ENCODE measurements at regions not wholly inside any gene's neighbourhood (a gene's known extent, or its start where the extent isn't known, plus 50 kb on each side); places are given as distances from the start of the nearest gene placed in this dataset.

- Mint-ChIP-seq H3K9me3 (ENCODE audit: unreplicated experiment) (no peaks in the 10 kb centered on the region), H3K36me3 (ENCODE audit: insufficient read depth, unreplicated experiment) (no peaks in the 10 kb centered on the region), H3K4me1 (ENCODE audit: low read depth, unreplicated experiment) (peaks cover 7% of the 10 kb centered on the region), H3K4me3 (ENCODE audit: unreplicated experiment) (no peak overlapping the region), H3K27ac (ENCODE audit: unreplicated experiment) (no peak overlapping the region), H3K27me3 (ENCODE audit: insufficient read depth, unreplicated experiment) (no peaks in the 10 kb centered on the region)
- intact Hi-C loops (cut with micrococcal nuclease; ENCODE audit: unreplicated experiment), result no loop called here
- DNase-seq, result no peak
- TF ChIP-seq, protein P1, sequence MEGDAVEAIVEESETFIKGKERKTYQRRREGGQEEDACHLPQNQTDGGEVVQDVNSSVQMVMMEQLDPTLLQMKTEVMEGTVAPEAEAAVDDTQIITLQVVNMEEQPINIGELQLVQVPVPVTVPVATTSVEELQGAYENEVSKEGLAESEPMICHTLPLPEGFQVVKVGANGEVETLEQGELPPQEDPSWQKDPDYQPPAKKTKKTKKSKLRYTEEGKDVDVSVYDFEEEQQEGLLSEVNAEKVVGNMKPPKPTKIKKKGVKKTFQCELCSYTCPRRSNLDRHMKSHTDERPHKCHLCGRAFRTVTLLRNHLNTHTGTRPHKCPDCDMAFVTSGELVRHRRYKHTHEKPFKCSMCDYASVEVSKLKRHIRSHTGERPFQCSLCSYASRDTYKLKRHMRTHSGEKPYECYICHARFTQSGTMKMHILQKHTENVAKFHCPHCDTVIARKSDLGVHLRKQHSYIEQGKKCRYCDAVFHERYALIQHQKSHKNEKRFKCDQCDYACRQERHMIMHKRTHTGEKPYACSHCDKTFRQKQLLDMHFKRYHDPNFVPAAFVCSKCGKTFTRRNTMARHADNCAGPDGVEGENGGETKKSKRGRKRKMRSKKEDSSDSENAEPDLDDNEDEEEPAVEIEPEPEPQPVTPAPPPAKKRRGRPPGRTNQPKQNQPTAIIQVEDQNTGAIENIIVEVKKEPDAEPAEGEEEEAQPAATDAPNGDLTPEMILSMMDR (IDR thresholded peaks at IDR 0.05; ENCODE audit: insufficient read depth in 1 of 2, low read depth in 1 of 2, low read length in 1 of 2, severe bottlenecking in 1 of 2, unreplicated experiment in 1 of 2), result no peak
- no peak overlapping the region for H3K4me3 ChIP-seq (ENCODE audit: low read depth, low read length)
- peaks cover 23% of the 10 kb centered on the region for H3K4me1 ChIP-seq
- no peaks in the 10 kb centered on the region for H3K36me3 ChIP-seq (ENCODE audit: control insufficient read depth, insufficient read depth, low read length)
- BruUV-seq (replicated peaks), result no TSS peak
- H3K27me3 ChIP-seq (replicated peaks; ENCODE audit: control insufficient read depth, insufficient read depth, low read length), result no peaks in the 10 kb centered on the region
- H3K9me3 ChIP-seq, result no peaks in the 10 kb centered on the region
- POLR2A ChIA-PET, result no interaction called here
- CTCF ChIA-PET, result interaction anchor here (0.8 kb wide), 1 partner anchor 27 kb away, joined by 3 read pairs; no protein-coding TSS in a partner anchor
Measured at GRCh38 chr2:129720761-129721160, 258.7 kb upstream of the RAB6C start.

- TF ChIP-seq, protein P1 (IDR thresholded peaks at IDR 0.05; ENCODE audit: insufficient read depth in 1 of 2, low read depth in 1 of 2, low read length in 1 of 2, severe bottlenecking in 1 of 2, unreplicated experiment in 1 of 2), result no peak
- Histone ChIP-seq H3K4me3 (ENCODE audit: low read depth, low read length) (no peak overlapping the region), H3K36me3 (ENCODE audit: control insufficient read depth, insufficient read depth, low read length) (no peaks in the 10 kb centered on the region), H3K9me3 (no peaks in the 10 kb centered on the region), H3K4me1 (peaks cover 28% of the 10 kb centered on the region), H3K27me3 (replicated peaks; ENCODE audit: control insufficient read depth, insufficient read depth, low read length) (no peaks in the 10 kb centered on the region)
- DNase-seq, result no peak
- intact Hi-C loops (cut with micrococcal nuclease; ENCODE audit: unreplicated experiment), result no loop called here
- ChIA-PET CTCF (no interaction called here), POLR2A (no interaction called here)
- Mint-ChIP-seq H3K27me3 (ENCODE audit: insufficient read depth, unreplicated experiment) (no peaks in the 10 kb centered on the region), H3K4me1 (ENCODE audit: low read depth, unreplicated experiment) (peaks cover 11% of the 10 kb centered on the region), H3K27ac (ENCODE audit: unreplicated experiment) (no peak overlapping the region), H3K36me3 (ENCODE audit: insufficient read depth, unreplicated experiment) (peaks cover 3% of the 10 kb centered on the region), H3K4me3 (ENCODE audit: unreplicated experiment) (no peak overlapping the region), H3K9me3 (ENCODE audit: unreplicated experiment) (no peaks in the 10 kb centered on the region)
- BruUV-seq (replicated peaks), result no TSS peak
Measured at GRCh38 chr2:129721236-129721635, 258.2 kb upstream of the RAB6C start.

- DNase-seq, result no peak
- Histone ChIP-seq H3K4me1 (peaks cover 34% of the 10 kb centered on the region), H3K27me3 (replicated peaks; ENCODE audit: control insufficient read depth, insufficient read depth, low read length) (no peaks in the 10 kb centered on the region), H3K9me3 (no peaks in the 10 kb centered on the region), H3K36me3 (ENCODE audit: control insufficient read depth, insufficient read depth, low read length) (no peaks in the 10 kb centered on the region), H3K4me3 (ENCODE audit: low read depth, low read length) (no peak overlapping the region)
- Mint-ChIP-seq H3K27me3 (ENCODE audit: insufficient read depth, unreplicated experiment) (no peaks in the 10 kb centered on the region), H3K9me3 (ENCODE audit: unreplicated experiment) (no peaks in the 10 kb centered on the region), H3K27ac (ENCODE audit: unreplicated experiment) (no peak overlapping the region), H3K4me1 (ENCODE audit: low read depth, unreplicated experiment) (peaks cover 16% of the 10 kb centered on the region), H3K36me3 (ENCODE audit: insufficient read depth, unreplicated experiment) (peaks cover 6% of the 10 kb centered on the region), H3K4me3 (ENCODE audit: unreplicated experiment) (no peak overlapping the region)
- ChIA-PET POLR2A (no interaction called here), CTCF (no interaction called here)
- BruUV-seq (replicated peaks), result no TSS peak
- TF ChIP-seq, protein P1 (IDR thresholded peaks at IDR 0.05; ENCODE audit: insufficient read depth in 1 of 2, low read depth in 1 of 2, low read length in 1 of 2, severe bottlenecking in 1 of 2, unreplicated experiment in 1 of 2), result no peak
- intact Hi-C loops (cut with micrococcal nuclease; ENCODE audit: unreplicated experiment), result no loop called here
Measured at GRCh38 chr2:129721846-129722245, 257.6 kb upstream of the RAB6C start.

All from Caco-2 (cell line).